GM23338 (cell line): ENCODE measurements at regions not wholly inside any gene's neighbourhood (a gene's known extent, or its start where the extent isn't known, plus 50 kb on each side); places are given as distances from the start of the nearest gene placed in this dataset.

Source experiments
- EZH2 ChIP-seq: fragments of 200-600 bp; sonication (generic); IDR thresholded peaks from one replicate; pipeline ENCODE4 v1.8.0; 2017; ENCODE audit warnings: antibody characterized with exemption, mild to moderate bottlenecking, low read depth; ENCODE audit not compliant: unreplicated experiment
- POLR2AphosphoS5 ChIP-seq: IDR thresholded peaks from 2 replicates; pipeline ENCODE4 v1.6.1; 2016; ENCODE audit warnings: antibody characterized with exemption, low read depth
- ZNF331 ChIP-seq: fragments of 250-450 bp; sonication (Bioruptor Pico); IDR thresholded peaks from 2 replicates; pipeline ENCODE4 v1.5.0; 2020; ENCODE audit warnings: low read depth, mild to moderate bottlenecking, moderate library complexity
- TF ChIP-seq, protein P1 (sequence below), 2 experiments: fragments of 200-600 bp in 1 of 2; sonication (generic) in 1 of 2; conservative IDR thresholded peaks; 2 replicates each; pipeline versions ENCODE4 v1.5.1 to v1.6.1; 2016 to 2017; ENCODE audit warnings: antibody characterized with exemption in 2 of 2, low read depth in 2 of 2, mild to moderate bottlenecking in 2 of 2, moderate library complexity in 1 of 2
- TF ChIP-seq, protein P2 (sequence below): IDR thresholded peaks from one replicate; pipeline ENCODE4 v1.6.1; 2018; ENCODE audit warnings: antibody characterized with exemption; ENCODE audit not compliant: unreplicated experiment

DNA sequence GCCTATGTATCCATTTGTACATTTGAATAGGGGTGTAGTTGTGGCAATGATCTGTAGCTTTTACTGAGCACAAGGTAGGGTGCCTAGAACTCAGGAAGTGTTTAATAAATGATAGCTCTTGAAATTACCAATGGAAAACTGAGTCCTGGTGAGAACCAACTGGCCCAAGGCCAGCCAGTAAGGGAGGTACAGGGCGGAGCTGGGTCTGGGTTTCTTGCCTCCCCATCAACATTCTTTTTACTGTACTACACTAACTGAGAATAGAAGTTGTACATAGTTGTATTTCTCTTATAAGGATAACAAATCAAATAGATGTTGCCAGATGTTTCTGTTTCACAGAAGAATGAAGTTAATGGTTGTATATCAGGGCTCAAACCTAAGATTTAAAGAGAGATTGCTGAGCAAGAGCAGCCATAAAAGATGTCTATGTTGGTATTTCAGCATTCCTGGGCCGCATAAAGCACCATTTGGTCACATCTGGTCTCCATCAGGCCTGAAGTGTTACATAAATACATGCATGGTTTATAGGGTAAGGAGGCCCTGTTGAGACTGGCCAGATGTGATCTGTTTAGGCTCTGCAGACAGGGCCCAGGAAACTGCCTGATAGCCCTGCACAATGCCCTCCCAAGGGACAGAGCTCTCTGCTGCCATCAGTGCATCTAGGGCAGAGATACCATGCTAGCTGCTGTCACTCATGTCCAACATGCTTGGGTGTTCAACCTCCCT lies 210.5 kb downstream of the NXNL2 start:
- TF ChIP-seq, protein P1, sequence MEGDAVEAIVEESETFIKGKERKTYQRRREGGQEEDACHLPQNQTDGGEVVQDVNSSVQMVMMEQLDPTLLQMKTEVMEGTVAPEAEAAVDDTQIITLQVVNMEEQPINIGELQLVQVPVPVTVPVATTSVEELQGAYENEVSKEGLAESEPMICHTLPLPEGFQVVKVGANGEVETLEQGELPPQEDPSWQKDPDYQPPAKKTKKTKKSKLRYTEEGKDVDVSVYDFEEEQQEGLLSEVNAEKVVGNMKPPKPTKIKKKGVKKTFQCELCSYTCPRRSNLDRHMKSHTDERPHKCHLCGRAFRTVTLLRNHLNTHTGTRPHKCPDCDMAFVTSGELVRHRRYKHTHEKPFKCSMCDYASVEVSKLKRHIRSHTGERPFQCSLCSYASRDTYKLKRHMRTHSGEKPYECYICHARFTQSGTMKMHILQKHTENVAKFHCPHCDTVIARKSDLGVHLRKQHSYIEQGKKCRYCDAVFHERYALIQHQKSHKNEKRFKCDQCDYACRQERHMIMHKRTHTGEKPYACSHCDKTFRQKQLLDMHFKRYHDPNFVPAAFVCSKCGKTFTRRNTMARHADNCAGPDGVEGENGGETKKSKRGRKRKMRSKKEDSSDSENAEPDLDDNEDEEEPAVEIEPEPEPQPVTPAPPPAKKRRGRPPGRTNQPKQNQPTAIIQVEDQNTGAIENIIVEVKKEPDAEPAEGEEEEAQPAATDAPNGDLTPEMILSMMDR (conservative IDR thresholded peaks at IDR 0.05; ENCODE audit: low read depth in 2 of 2), result no peak
- TF ChIP-seq, protein P2, sequence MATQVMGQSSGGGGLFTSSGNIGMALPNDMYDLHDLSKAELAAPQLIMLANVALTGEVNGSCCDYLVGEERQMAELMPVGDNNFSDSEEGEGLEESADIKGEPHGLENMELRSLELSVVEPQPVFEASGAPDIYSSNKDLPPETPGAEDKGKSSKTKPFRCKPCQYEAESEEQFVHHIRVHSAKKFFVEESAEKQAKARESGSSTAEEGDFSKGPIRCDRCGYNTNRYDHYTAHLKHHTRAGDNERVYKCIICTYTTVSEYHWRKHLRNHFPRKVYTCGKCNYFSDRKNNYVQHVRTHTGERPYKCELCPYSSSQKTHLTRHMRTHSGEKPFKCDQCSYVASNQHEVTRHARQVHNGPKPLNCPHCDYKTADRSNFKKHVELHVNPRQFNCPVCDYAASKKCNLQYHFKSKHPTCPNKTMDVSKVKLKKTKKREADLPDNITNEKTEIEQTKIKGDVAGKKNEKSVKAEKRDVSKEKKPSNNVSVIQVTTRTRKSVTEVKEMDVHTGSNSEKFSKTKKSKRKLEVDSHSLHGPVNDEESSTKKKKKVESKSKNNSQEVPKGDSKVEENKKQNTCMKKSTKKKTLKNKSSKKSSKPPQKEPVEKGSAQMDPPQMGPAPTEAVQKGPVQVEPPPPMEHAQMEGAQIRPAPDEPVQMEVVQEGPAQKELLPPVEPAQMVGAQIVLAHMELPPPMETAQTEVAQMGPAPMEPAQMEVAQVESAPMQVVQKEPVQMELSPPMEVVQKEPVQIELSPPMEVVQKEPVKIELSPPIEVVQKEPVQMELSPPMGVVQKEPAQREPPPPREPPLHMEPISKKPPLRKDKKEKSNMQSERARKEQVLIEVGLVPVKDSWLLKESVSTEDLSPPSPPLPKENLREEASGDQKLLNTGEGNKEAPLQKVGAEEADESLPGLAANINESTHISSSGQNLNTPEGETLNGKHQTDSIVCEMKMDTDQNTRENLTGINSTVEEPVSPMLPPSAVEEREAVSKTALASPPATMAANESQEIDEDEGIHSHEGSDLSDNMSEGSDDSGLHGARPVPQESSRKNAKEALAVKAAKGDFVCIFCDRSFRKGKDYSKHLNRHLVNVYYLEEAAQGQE, result no peak
- TF ChIP-seq ZNF331 (CRISPR knock-in tag) (no peak), POLR2AphosphoS5 (no peak), EZH2 (no peak)
